RPMI8226 (cell line): ENCODE measurements at regions not wholly inside any gene's neighbourhood (a gene's known extent, or its start where the extent isn't known, plus 50 kb on each side); places are given as distances from the start of the nearest gene placed in this dataset.

Source experiments
- DNase-seq: peaks from one replicate; pipeline ENCODE4 v3.0.0-alpha.2; 2015

GRCh38 chr7:76149847-76150691, 51.6 kb upstream of the SRRM3 start:
- DNase-seq: no peak
